ENCODE measurements at regions not wholly inside any gene's neighbourhood (a gene's known extent, or its start where the extent isn't known, plus 50 kb on each side); places are given as distances from the start of the nearest gene placed in this dataset.

GRCh38 chr6:3664625-3665041 is 86.9 kb downstream of the PXDC1 start:
- no peak for DNase-seq
- no peaks in the 10 kb centered on the region for H3K36me3 ChIP-seq
- intact Hi-C loops (cut with DNase I) = no loop called here
- WGBS (ENCODE audit: insufficient coverage, low coverage, low lambda C conversion rate, missing lambda C conversion rate) = 86% methylated on average over 4 of the region's 8 CpGs
- no peaks in the 10 kb centered on the region for H3K4me1 ChIP-seq
- no peak for TF ChIP-seq POLR2A (IDR thresholded peaks at IDR 0.05)
- TF ChIP-seq, protein P1, sequence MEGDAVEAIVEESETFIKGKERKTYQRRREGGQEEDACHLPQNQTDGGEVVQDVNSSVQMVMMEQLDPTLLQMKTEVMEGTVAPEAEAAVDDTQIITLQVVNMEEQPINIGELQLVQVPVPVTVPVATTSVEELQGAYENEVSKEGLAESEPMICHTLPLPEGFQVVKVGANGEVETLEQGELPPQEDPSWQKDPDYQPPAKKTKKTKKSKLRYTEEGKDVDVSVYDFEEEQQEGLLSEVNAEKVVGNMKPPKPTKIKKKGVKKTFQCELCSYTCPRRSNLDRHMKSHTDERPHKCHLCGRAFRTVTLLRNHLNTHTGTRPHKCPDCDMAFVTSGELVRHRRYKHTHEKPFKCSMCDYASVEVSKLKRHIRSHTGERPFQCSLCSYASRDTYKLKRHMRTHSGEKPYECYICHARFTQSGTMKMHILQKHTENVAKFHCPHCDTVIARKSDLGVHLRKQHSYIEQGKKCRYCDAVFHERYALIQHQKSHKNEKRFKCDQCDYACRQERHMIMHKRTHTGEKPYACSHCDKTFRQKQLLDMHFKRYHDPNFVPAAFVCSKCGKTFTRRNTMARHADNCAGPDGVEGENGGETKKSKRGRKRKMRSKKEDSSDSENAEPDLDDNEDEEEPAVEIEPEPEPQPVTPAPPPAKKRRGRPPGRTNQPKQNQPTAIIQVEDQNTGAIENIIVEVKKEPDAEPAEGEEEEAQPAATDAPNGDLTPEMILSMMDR (IDR thresholded peaks at IDR 0.05) = no peak
- no peak for ATAC-seq
- H3K9me3 ChIP-seq = no peaks in the 10 kb centered on the region
- H3K4me3 ChIP-seq = no peak overlapping the region
- no peaks in the 10 kb centered on the region for H3K27me3 ChIP-seq
- H3K27ac ChIP-seq = no peak overlapping the region

- TF ChIP-seq, protein P1 (IDR thresholded peaks at IDR 0.05) = no peak
- no peak for TF ChIP-seq POLR2A (IDR thresholded peaks at IDR 0.05)
- H3K27me3 ChIP-seq = no peaks in the 10 kb centered on the region
- no peak overlapping the region for H3K27ac ChIP-seq
- H3K9me3 ChIP-seq = no peaks in the 10 kb centered on the region
- ATAC-seq (no peak), DNase-seq (no peak)
- 90% methylated on average over 1 of the region's 6 CpGs for WGBS (ENCODE audit: insufficient coverage, low coverage, low lambda C conversion rate, missing lambda C conversion rate)
- H3K36me3 ChIP-seq = no peaks in the 10 kb centered on the region
- no peaks in the 10 kb centered on the region for H3K4me1 ChIP-seq
- no peak overlapping the region for H3K4me3 ChIP-seq
- intact Hi-C loops (cut with DNase I) = no loop called here
These were observed 87.7 kb downstream of the PXDC1 start for GRCh38 chr6:3663811-3664210.

GRCh38 chr6:3663081-3663480 is 88.4 kb downstream of the PXDC1 start:
- DNase-seq (no peak), ATAC-seq (no peak)
- 90% methylated on average over 8 of the region's 8 CpGs for WGBS (ENCODE audit: insufficient coverage, low coverage, low lambda C conversion rate, missing lambda C conversion rate)
- intact Hi-C loops (cut with DNase I) = no loop called here
- Histone ChIP-seq H3K4me1 (no peaks in the 10 kb centered on the region), H3K27me3 (no peaks in the 10 kb centered on the region), H3K36me3 (no peaks in the 10 kb centered on the region), H3K4me3 (no peak overlapping the region), H3K27ac (no peak overlapping the region), H3K9me3 (no peaks in the 10 kb centered on the region)
- TF ChIP-seq POLR2A (IDR thresholded peaks at IDR 0.05) = no peak
- TF ChIP-seq, protein P1 (IDR thresholded peaks at IDR 0.05) = no peak

- 85% methylated on average over 12 of the region's 12 CpGs for WGBS (ENCODE audit: insufficient coverage, low coverage, low lambda C conversion rate, missing lambda C conversion rate)
- DNase-seq = no peak
- no peaks in the 10 kb centered on the region for H3K36me3 ChIP-seq
These were observed 90.1 kb downstream of the PXDC1 start for GRCh38 chr6:3661390-3661789.

More at GRCh38 chr6:3661390-3661789, 90.1 kb downstream of the PXDC1 start:
- no peak overlapping the region for H3K4me3 ChIP-seq
- H3K27me3 ChIP-seq = no peaks in the 10 kb centered on the region
- TF ChIP-seq, protein P1 (IDR thresholded peaks at IDR 0.05) = no peak
- TF ChIP-seq POLR2A (IDR thresholded peaks at IDR 0.05) = no peak
- H3K4me1 ChIP-seq = no peaks in the 10 kb centered on the region
- no peaks in the 10 kb centered on the region for H3K9me3 ChIP-seq
- intact Hi-C loops (cut with DNase I) = no loop called here
- H3K27ac ChIP-seq = no peak overlapping the region
- ATAC-seq = no peak
